DND-41 (cell line): ENCODE measurements at regions not wholly inside any gene's neighbourhood (a gene's known extent, or its start where the extent isn't known, plus 50 kb on each side); places are given as distances from the start of the nearest gene placed in this dataset.

Experiments used
- CTCF ChIP-seq: IDR thresholded peaks from 2 replicates; pipeline ENCODE4 v1.5.1; 2012; ENCODE audit warnings: borderline replicate concordance, low read length, moderate library complexity, mild to moderate bottlenecking; ENCODE audit not compliant: poor library complexity, severe bottlenecking; ENCODE audit errors: extremely low read depth
- EZH2 ChIP-seq: IDR thresholded peaks from 3 replicates; pipeline ENCODE4 v1.6.1; 2012; ENCODE audit warnings: borderline replicate concordance, low read depth, mild to moderate bottlenecking, moderate library complexity, low read length, inconsistent platforms; ENCODE audit not compliant: severe bottlenecking

- TF ChIP-seq CTCF, result no peak
- no peak for TF ChIP-seq EZH2
Observed at GRCh38 chr5:125181159-125181558, 434.7 kb upstream of the ZNF608 start.
